ENCODE measurements at regions not wholly inside any gene's neighbourhood (a gene's known extent, or its start where the extent isn't known, plus 50 kb on each side); places are given as distances from the start of the nearest gene placed in this dataset.

DNA sequence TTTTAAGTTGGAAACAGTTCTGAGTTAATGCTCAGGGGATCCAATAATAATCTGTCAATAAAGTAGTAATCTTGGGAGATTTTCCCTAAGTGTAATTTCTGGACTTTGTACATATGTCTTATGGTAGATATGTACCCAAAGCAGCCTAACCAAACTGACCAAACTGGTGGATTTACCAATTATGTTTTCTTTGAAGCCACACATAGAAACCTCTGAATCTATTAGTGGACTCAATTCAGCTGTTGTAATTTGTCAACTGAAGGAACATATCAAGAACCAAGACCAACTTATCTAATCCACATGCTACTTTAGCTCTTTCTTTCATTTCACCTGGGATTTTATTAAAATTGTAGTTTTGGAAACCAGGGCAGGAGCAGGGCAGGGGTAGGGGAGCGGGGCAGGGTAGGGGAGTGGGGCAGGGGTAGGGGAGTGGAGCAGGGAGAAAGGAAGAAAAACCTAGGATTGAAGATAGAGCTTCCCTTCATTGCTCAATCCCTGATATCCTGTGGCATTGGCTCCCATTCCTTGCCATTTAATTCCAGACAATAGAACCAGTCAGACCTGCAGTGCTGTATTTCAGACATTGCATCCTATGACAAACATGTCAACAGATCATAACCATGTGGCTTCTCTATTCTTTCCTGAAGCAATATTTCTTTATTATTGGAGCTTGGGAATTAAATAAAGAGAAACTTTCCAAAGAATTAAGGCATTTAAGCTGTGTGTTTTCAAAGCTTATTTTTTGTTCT, 101.8 kb downstream of the NFKBIZ start:
- intact Hi-C loops (cut with DNase I; ENCODE audit: low total_unique reads): no loop called here
- Histone ChIP-seq H3K9me3 (no peaks in the 10 kb centered on the region), H3K4me1 (no peaks in the 10 kb centered on the region), H3K27me3 (no peaks in the 10 kb centered on the region), H3K4me3 (no peak overlapping the region), H3K27ac (no peak overlapping the region), H3K36me3 (ENCODE audit: low read depth, missing control alignments) (no peaks in the 10 kb centered on the region)
- TF ChIP-seq POLR2A (IDR thresholded peaks at IDR 0.05) (no peak), CTCF (IDR thresholded peaks at IDR 0.05) (no peak)
- 94 to 96% methylated on average over 1 of the region's 1 CpG for WGBS, 2 donors
- DNase-seq: no peak

GRCh38 chr3:101954361-101954760, 105.0 kb downstream of the NFKBIZ start:
- Histone ChIP-seq H3K27ac (no peak overlapping the region), H3K4me1 (no peaks in the 10 kb centered on the region), H3K9me3 (no peaks in the 10 kb centered on the region), H3K36me3 (ENCODE audit: low read depth, missing control alignments) (no peaks in the 10 kb centered on the region), H3K4me3 (no peak overlapping the region), H3K27me3 (no peaks in the 10 kb centered on the region)
- intact Hi-C loops (cut with DNase I; ENCODE audit: low total_unique reads): no loop called here
- DNase-seq: no peak
- WGBS, 2 donors: 51 to 67% methylated on average over 6 of the region's 6 CpGs
- TF ChIP-seq POLR2A (IDR thresholded peaks at IDR 0.05): no peak
- TF ChIP-seq CTCF (IDR thresholded peaks at IDR 0.05): no peak

- Histone ChIP-seq H3K4me3 (no peak overlapping the region), H3K27ac (no peak overlapping the region), H3K27me3 (no peaks in the 10 kb centered on the region), H3K9me3 (no peaks in the 10 kb centered on the region), H3K4me1 (no peaks in the 10 kb centered on the region), H3K36me3 (ENCODE audit: low read depth, missing control alignments) (no peaks in the 10 kb centered on the region)
- WGBS, 2 donors: 46 to 49% methylated on average over 3 of the region's 3 CpGs
- no peak for DNase-seq
- no peak for TF ChIP-seq CTCF (IDR thresholded peaks at IDR 0.05)
- no peak for TF ChIP-seq POLR2A (IDR thresholded peaks at IDR 0.05)
- intact Hi-C loops (cut with DNase I; ENCODE audit: low total_unique reads): no loop called here
Measured at GRCh38 chr3:101954936-101955335, 105.6 kb downstream of the NFKBIZ start.

- intact Hi-C loops (cut with DNase I; ENCODE audit: low total_unique reads): no loop called here
- H3K27me3 ChIP-seq: no peaks in the 10 kb centered on the region
- WGBS, 2 donors: 71 to 75% methylated on average over 1 of the region's 1 CpG
Measured at GRCh38 chr3:101962055-101962454, 112.7 kb downstream of the NFKBIZ start.

More at GRCh38 chr3:101962055-101962454, 112.7 kb downstream of the NFKBIZ start:
- H3K36me3 ChIP-seq (ENCODE audit: low read depth, missing control alignments): no peaks in the 10 kb centered on the region
- H3K27ac ChIP-seq: no peak overlapping the region
- H3K4me3 ChIP-seq: no peak overlapping the region
- no peak for DNase-seq
- no peaks in the 10 kb centered on the region for H3K4me1 ChIP-seq
- no peaks in the 10 kb centered on the region for H3K9me3 ChIP-seq
- no peak for TF ChIP-seq POLR2A (IDR thresholded peaks at IDR 0.05)
- TF ChIP-seq CTCF (IDR thresholded peaks at IDR 0.05): no peak
